SK-N-SH treated with all-trans-retinoic acid at 6 μM for 48 hours (cell line): ENCODE measurements at regions not wholly inside any gene's neighbourhood (a gene's known extent, or its start where the extent isn't known, plus 50 kb on each side); places are given as distances from the start of the nearest gene placed in this dataset.
"Not testable (repeated sequence)": the region's sequence is repeated elsewhere in the genome, so short reads cannot be mapped to it uniquely, and the experiment has no call there.

Source experiments
- ATAC-seq: fragments of 200-7000 bp; cut with Tn5 transposase; 3 replicates; pipeline ENCODE4 v1.9.1; 2020; ENCODE audit warnings: mild to moderate bottlenecking, moderate library complexity
- ARNTL ChIP-seq: fragments of 450-650 bp; formaldehyde crosslinking; IDR thresholded peaks from 2 replicates; pipeline ENCODE4 v1.5.0; 2020; ENCODE audit warnings: low read depth, mild to moderate bottlenecking, moderate library complexity, borderline replicate concordance
- BACH2 ChIP-seq: fragments of 250-450 bp; sonication (Bioruptor Pico); IDR thresholded peaks from 2 replicates; pipeline ENCODE4 v1.9.0; 2021; ENCODE audit warnings: mild to moderate bottlenecking, borderline replicate concordance
- CREB5 ChIP-seq: fragments of 250-450 bp; sonication (Bioruptor Pico); IDR thresholded peaks from 2 replicates; pipeline ENCODE4 v1.5.1; 2020; ENCODE audit warnings: low read depth, mild to moderate bottlenecking, moderate library complexity
- CSDC2 ChIP-seq: fragments of 250-450 bp; sonication (Bioruptor Pico); IDR thresholded peaks from 2 replicates; pipeline ENCODE4 v1.5.0; 2020; ENCODE audit warnings: mild to moderate bottlenecking, moderate library complexity
- CSRNP3 ChIP-seq: fragments of 250-450 bp; sonication (Bioruptor Pico); IDR thresholded peaks from 2 replicates; pipeline ENCODE4 v1.5.1; 2021; ENCODE audit warnings: mild to moderate bottlenecking, moderate library complexity
- ESRRG ChIP-seq: fragments of 250-450 bp; sonication (Bioruptor Pico); IDR thresholded peaks from 2 replicates; pipeline ENCODE4 v1.6.1; 2021; ENCODE audit warnings: mild to moderate bottlenecking
- GLIS3 ChIP-seq: fragments of 250-450 bp; sonication (Bioruptor Pico); IDR thresholded peaks from 2 replicates; pipeline ENCODE4 v1.5.0; 2020; ENCODE audit warnings: mild to moderate bottlenecking, moderate library complexity
- ISL1 ChIP-seq: fragments of 250-450 bp; sonication (Bioruptor Pico); IDR thresholded peaks from 2 replicates; pipeline ENCODE4 v2.1.2; 2022; ENCODE audit warnings: mild to moderate bottlenecking, moderate library complexity
- OSR1 ChIP-seq: fragments of 250-450 bp; sonication (Bioruptor Pico); IDR thresholded peaks from 2 replicates; pipeline ENCODE4 v1.8.0; 2022; ENCODE audit warnings: moderate library complexity, mild to moderate bottlenecking, inconsistent platforms
- PATZ1 ChIP-seq: fragments of 250-450 bp; sonication (Bioruptor Pico); IDR thresholded peaks from 2 replicates; pipeline ENCODE4 v1.8.0; 2020; ENCODE audit warnings: mild to moderate bottlenecking, moderate library complexity, borderline replicate concordance
- POU6F1 ChIP-seq: fragments of 250-450 bp; sonication (Bioruptor Pico); IDR thresholded peaks from 2 replicates; pipeline ENCODE4 v1.8.0; 2021; ENCODE audit warnings: low read depth, mild to moderate bottlenecking, moderate library complexity, borderline replicate concordance
- PPARA ChIP-seq: fragments of 250-450 bp; sonication (Bioruptor Pico); IDR thresholded peaks from 2 replicates; pipeline ENCODE4 v1.5.0; 2020; ENCODE audit warnings: mild to moderate bottlenecking, borderline replicate concordance
- RARB ChIP-seq: fragments of 250-450 bp; sonication (Bioruptor Pico); IDR thresholded peaks from 2 replicates; pipeline ENCODE4 v1.8.0; 2021; ENCODE audit warnings: mild to moderate bottlenecking, moderate library complexity
- SNAI2 ChIP-seq: fragments of 250-450 bp; sonication (Bioruptor Pico); IDR thresholded peaks from 2 replicates; pipeline ENCODE4 v1.5.0; 2020; ENCODE audit warnings: mild to moderate bottlenecking, moderate library complexity
- TCF4 ChIP-seq: fragments of 250-450 bp; sonication (Bioruptor Pico); IDR thresholded peaks from 2 replicates; pipeline ENCODE4 v1.8.0; 2021; ENCODE audit warnings: mild to moderate bottlenecking, moderate library complexity, borderline replicate concordance
- TOX ChIP-seq: fragments of 250-450 bp; sonication (Bioruptor Pico); IDR thresholded peaks from 2 replicates; pipeline ENCODE4 v1.8.0; 2021; ENCODE audit warnings: mild to moderate bottlenecking, moderate library complexity, borderline replicate concordance
- TSHZ2 ChIP-seq: fragments of 250-450 bp; sonication (Bioruptor Pico); IDR thresholded peaks from 2 replicates; pipeline ENCODE4 v1.5.0; 2020; ENCODE audit warnings: mild to moderate bottlenecking, moderate library complexity
- ZC3H10 ChIP-seq: fragments of 250-450 bp; sonication (Bioruptor Pico); IDR thresholded peaks from 2 replicates; pipeline ENCODE4 v1.5.1; 2021; ENCODE audit warnings: mild to moderate bottlenecking, moderate library complexity
- ZFP3 ChIP-seq: fragments of 250-450 bp; sonication (Bioruptor Pico); IDR thresholded peaks from 2 replicates; pipeline ENCODE4 v1.5.0; 2020; ENCODE audit warnings: mild to moderate bottlenecking, moderate library complexity
- ZFP30 ChIP-seq: fragments of 450-650 bp; formaldehyde crosslinking; IDR thresholded peaks from 2 replicates; pipeline ENCODE4 v1.5.0; 2022; ENCODE audit warnings: mild to moderate bottlenecking, moderate library complexity
- ZNF565 ChIP-seq: fragments of 450-650 bp; formaldehyde crosslinking; conservative IDR thresholded peaks from 2 replicates; pipeline ENCODE4 v1.5.0; 2020; ENCODE audit warnings: low read depth, mild to moderate bottlenecking, moderate library complexity
- ZNF70 ChIP-seq: fragments of 450-650 bp; formaldehyde crosslinking; IDR thresholded peaks from 2 replicates; pipeline ENCODE4 v1.5.0; 2020; ENCODE audit warnings: mild to moderate bottlenecking, moderate library complexity
- ZNF8 ChIP-seq: fragments of 450-650 bp; formaldehyde crosslinking; IDR thresholded peaks from 2 replicates; pipeline ENCODE4 v1.5.0; 2020; ENCODE audit warnings: mild to moderate bottlenecking, moderate library complexity

- TF ChIP-seq CREB5 (CRISPR knock-in tag) (no peak), ZNF8 (CRISPR knock-in tag) (no peak), GLIS3 (no peak), ZFP3 (CRISPR knock-in tag) (no peak), ZNF565 (CRISPR knock-in tag) (no peak), CSRNP3 (no peak), PPARA (no peak), CSDC2 (no peak), RARB (CRISPR knock-in tag) (no peak), ZC3H10 (no peak)
Measured at GRCh38 chr4:77505958-77506319, 99.7 kb upstream of the CXCL13 start (continued).

GRCh38 chr4:77510367-77510766 lies 95.3 kb upstream of the CXCL13 start:
- ATAC-seq, result no peak
- no peak for TF ChIP-seq ZC3H10
- TF ChIP-seq CREB5 (CRISPR knock-in tag), result no peak
- no peak for TF ChIP-seq RARB (CRISPR knock-in tag)
- no peak for TF ChIP-seq CSRNP3
- TF ChIP-seq PPARA, result no peak
- TF ChIP-seq ISL1 (CRISPR knock-in tag), result no peak
- TF ChIP-seq ZNF8 (CRISPR knock-in tag), result no peak
- no peak for TF ChIP-seq ZNF565 (CRISPR knock-in tag)
- TF ChIP-seq TCF4 (CRISPR knock-in tag), result no peak
- TF ChIP-seq ARNTL, result no peak
- no peak for TF ChIP-seq POU6F1 (CRISPR knock-in tag)
- no peak for TF ChIP-seq TOX
- TF ChIP-seq TSHZ2, result no peak
- TF ChIP-seq ZFP3 (CRISPR knock-in tag), result no peak
- no peak for TF ChIP-seq GLIS3
- no peak for TF ChIP-seq SNAI2
- TF ChIP-seq PATZ1, result no peak
- TF ChIP-seq OSR1, result no peak

- ATAC-seq, result no peak
- TF ChIP-seq BACH2 (no peak), ZNF70 (CRISPR knock-in tag) (no peak), TCF4 (CRISPR knock-in tag) (no peak), ZFP30 (CRISPR knock-in tag) (no peak), ESRRG (CRISPR knock-in tag) (no peak), OSR1 (no peak), TOX (no peak), ZNF565 (CRISPR knock-in tag) (no peak), ZNF8 (CRISPR knock-in tag) (no peak), GLIS3 (no peak), ARNTL (no peak), PPARA (no peak)
Measured at GRCh38 chr4:77525538-77525937, 80.1 kb upstream of the CXCL13 start.

- not testable (repeated sequence) for ATAC-seq
Measured at GRCh38 chr4:77527900-77528299, 77.7 kb upstream of the CXCL13 start.
